ENCODE measurements at regions not wholly inside any gene's neighbourhood (a gene's known extent, or its start where the extent isn't known, plus 50 kb on each side); places are given as distances from the start of the nearest gene placed in this dataset.

GRCh38 chr12:68557011-68557730 is 53.5 kb upstream of the RAP1B start:
- TF ChIP-seq POLR2AphosphoS5 (IDR thresholded peaks at IDR 0.05; ENCODE audit: low read depth, low read length) (no peak), POLR2A (IDR thresholded peaks at IDR 0.05; ENCODE audit: borderline replicate concordance, extremely low read depth, insufficient read depth, insufficient read length) (no peak), EZH2 (IDR thresholded peaks at IDR 0.05) (no peak), CEBPB (IDR thresholded peaks at IDR 0.05; ENCODE audit: low read depth) (no peak), ZNF274 (IDR thresholded peaks at IDR 0.05; ENCODE audit: low read depth, low read length) (no peak), SP1 (IDR thresholded peaks at IDR 0.05; ENCODE audit: low read depth) (no peak), JUND (IDR thresholded peaks at IDR 0.05) (no peak), ZBTB33 (IDR thresholded peaks at IDR 0.05; ENCODE audit: extremely low read depth, insufficient replicate concordance, low read length) (no peak)
- TF ChIP-seq, protein P1, sequence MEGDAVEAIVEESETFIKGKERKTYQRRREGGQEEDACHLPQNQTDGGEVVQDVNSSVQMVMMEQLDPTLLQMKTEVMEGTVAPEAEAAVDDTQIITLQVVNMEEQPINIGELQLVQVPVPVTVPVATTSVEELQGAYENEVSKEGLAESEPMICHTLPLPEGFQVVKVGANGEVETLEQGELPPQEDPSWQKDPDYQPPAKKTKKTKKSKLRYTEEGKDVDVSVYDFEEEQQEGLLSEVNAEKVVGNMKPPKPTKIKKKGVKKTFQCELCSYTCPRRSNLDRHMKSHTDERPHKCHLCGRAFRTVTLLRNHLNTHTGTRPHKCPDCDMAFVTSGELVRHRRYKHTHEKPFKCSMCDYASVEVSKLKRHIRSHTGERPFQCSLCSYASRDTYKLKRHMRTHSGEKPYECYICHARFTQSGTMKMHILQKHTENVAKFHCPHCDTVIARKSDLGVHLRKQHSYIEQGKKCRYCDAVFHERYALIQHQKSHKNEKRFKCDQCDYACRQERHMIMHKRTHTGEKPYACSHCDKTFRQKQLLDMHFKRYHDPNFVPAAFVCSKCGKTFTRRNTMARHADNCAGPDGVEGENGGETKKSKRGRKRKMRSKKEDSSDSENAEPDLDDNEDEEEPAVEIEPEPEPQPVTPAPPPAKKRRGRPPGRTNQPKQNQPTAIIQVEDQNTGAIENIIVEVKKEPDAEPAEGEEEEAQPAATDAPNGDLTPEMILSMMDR (IDR thresholded peaks at IDR 0.05 in 2 of 3, conservative IDR thresholded peaks at IDR 0.05 in 1 of 3; ENCODE audit: borderline replicate concordance in 1 of 3, insufficient read depth in 1 of 3, low read depth in 2 of 3, low read length in 2 of 3) = no peak
